Fibroblast of peridontal ligament (primary cell): ENCODE measurements at regions not wholly inside any gene's neighbourhood (a gene's known extent, or its start where the extent isn't known, plus 50 kb on each side); places are given as distances from the start of the nearest gene placed in this dataset.

Experiments
- DNase-seq: peaks from one replicate; pipeline ENCODE4 v3.0.0-alpha.2; 2010; ENCODE audit errors: extremely low read depth

- no peak for DNase-seq
Measured at GRCh38 chr14:44151130-44151820, 355.8 kb downstream of the FSCB start.

GRCh38 chr14:44149597-44149996 is 357.5 kb downstream of the FSCB start:
- DNase-seq: no peak

- DNase-seq: no peak
Measured at GRCh38 chr14:44142006-44142405, 365.1 kb downstream of the FSCB start.

GRCh38 chr14:44135972-44136371 is 371.1 kb downstream of the FSCB start:
- no peak for DNase-seq

GRCh38 chr14:44131861-44132260 is 375.2 kb downstream of the FSCB start:
- DNase-seq: no peak

GRCh38 chr14:44113769-44114730 is 393.0 kb downstream of the FSCB start:
- DNase-seq: no peak

GRCh38 chr14:44112774-44113460 is 394.2 kb downstream of the FSCB start:
- no peak for DNase-seq

GRCh38 chr14:44109036-44109435 is 398.0 kb downstream of the FSCB start:
- no peak for DNase-seq

GRCh38 chr14:44108601-44109000 is 398.5 kb downstream of the FSCB start:
- DNase-seq: peak; percentile 4

GRCh38 chr14:44107156-44107555 is 399.9 kb downstream of the FSCB start:
- no peak for DNase-seq

GRCh38 chr14:44099743-44100488 is 407.2 kb downstream of the FSCB start:
- no peak for DNase-seq

GRCh38 chr14:44081146-44081545 is 425.9 kb downstream of the FSCB start:
- DNase-seq: no peak

GRCh38 chr14:44070046-44070445 is 437.0 kb downstream of the FSCB start:
- DNase-seq: no peak

- DNase-seq: no peak
Measured at GRCh38 chr14:44053422-44053821, 453.7 kb downstream of the FSCB start.

GRCh38 chr14:44041700-44042099 is 465.4 kb downstream of the FSCB start:
- DNase-seq: no peak

- DNase-seq: no peak
Measured at GRCh38 chr14:44040561-44040960, 466.5 kb downstream of the FSCB start.

GRCh38 chr14:44036248-44036647 is 470.8 kb downstream of the FSCB start:
- no peak for DNase-seq

- DNase-seq: no peak
Measured at GRCh38 chr14:44035707-44036106, 471.4 kb downstream of the FSCB start.

- no peak for DNase-seq
Measured at GRCh38 chr14:44030831-44031383, 476.2 kb downstream of the FSCB start.

GRCh38 chr14:44029933-44030332 is 477.1 kb downstream of the FSCB start:
- peak; percentile 20 for DNase-seq

GRCh38 chr14:44027397-44027796 is 479.7 kb downstream of the FSCB start:
- DNase-seq: no peak
